Fibroblast of the aortic adventitia (primary cell): ENCODE measurements at regions not wholly inside any gene's neighbourhood (a gene's known extent, or its start where the extent isn't known, plus 50 kb on each side); places are given as distances from the start of the nearest gene placed in this dataset.

Experiments
- DNase-seq: peaks from one replicate; pipeline ENCODE4 v3.0.0-alpha.2; 2010; ENCODE audit warnings: low read depth
- H3K4me3 ChIP-seq: 2 replicates; pipeline ENCODE4 v1.5.1; 2011; ENCODE audit warnings: low read depth, mild to moderate bottlenecking, control low read depth, low read length, moderate library complexity
- TF ChIP-seq, protein P1 (sequence below): IDR thresholded peaks from 2 replicates; pipeline ENCODE4 v1.5.1; 2011; ENCODE audit warnings: mild to moderate bottlenecking, low read length, control low read depth, inconsistent platforms; ENCODE audit not compliant: insufficient read depth

DNA sequence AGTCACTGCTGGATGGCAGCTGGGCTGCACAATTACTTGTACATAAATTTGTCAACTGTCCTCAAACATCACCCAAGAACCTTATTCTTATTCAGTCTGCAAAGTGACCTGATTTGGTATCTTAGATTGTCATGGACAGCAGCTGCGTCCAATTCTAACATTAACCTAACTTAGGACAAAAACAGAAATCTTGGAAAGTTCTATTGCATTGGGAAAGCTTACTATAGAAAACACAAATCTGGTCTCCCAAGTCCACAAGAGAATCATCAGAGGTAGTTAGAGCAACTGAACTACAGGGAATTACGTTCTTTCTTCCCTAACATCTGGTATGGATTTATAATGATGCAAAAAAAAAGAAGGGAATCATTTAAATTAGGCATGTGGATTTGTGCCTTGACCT lies 283.9 kb downstream of the NR2F1-AS1 start:
- H3K4me3 ChIP-seq = no peak overlapping the region
- DNase-seq = no peak
- TF ChIP-seq, protein P1, sequence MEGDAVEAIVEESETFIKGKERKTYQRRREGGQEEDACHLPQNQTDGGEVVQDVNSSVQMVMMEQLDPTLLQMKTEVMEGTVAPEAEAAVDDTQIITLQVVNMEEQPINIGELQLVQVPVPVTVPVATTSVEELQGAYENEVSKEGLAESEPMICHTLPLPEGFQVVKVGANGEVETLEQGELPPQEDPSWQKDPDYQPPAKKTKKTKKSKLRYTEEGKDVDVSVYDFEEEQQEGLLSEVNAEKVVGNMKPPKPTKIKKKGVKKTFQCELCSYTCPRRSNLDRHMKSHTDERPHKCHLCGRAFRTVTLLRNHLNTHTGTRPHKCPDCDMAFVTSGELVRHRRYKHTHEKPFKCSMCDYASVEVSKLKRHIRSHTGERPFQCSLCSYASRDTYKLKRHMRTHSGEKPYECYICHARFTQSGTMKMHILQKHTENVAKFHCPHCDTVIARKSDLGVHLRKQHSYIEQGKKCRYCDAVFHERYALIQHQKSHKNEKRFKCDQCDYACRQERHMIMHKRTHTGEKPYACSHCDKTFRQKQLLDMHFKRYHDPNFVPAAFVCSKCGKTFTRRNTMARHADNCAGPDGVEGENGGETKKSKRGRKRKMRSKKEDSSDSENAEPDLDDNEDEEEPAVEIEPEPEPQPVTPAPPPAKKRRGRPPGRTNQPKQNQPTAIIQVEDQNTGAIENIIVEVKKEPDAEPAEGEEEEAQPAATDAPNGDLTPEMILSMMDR = no peak

- H3K4me3 ChIP-seq = no peak overlapping the region
- no peak for DNase-seq
- TF ChIP-seq, protein P1 = no peak
These were observed 284.7 kb downstream of the NR2F1-AS1 start for GRCh38 chr5:93296338-93296737.

- H3K4me3 ChIP-seq = no peak overlapping the region
- TF ChIP-seq, protein P1 = no peak
- no peak for DNase-seq
These were observed 286.0 kb downstream of the NR2F1-AS1 start for GRCh38 chr5:93294996-93295395.

DNA sequence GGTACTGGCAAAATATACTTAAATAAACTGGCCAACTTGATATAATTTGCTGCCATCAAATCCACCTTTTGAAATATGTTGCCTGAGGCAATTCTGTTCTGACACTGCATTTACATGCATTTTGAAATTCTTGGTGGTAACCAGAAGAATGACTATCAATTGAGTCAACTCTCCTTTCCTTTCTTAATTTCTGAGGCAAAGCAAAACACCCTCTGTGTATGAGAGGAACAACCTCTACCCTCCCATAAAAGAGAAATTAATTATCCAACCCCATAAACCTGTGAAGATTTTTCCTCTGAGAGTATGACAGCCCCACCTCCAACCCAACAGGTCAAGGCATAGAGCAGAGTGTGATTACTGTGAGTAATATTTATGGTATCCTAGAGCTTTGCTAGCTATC lies 286.8 kb downstream of the NR2F1-AS1 start:
- DNase-seq = peak; percentile 61
- H3K4me3 ChIP-seq = no peak overlapping the region
- TF ChIP-seq, protein P1 = no peak

DNA sequence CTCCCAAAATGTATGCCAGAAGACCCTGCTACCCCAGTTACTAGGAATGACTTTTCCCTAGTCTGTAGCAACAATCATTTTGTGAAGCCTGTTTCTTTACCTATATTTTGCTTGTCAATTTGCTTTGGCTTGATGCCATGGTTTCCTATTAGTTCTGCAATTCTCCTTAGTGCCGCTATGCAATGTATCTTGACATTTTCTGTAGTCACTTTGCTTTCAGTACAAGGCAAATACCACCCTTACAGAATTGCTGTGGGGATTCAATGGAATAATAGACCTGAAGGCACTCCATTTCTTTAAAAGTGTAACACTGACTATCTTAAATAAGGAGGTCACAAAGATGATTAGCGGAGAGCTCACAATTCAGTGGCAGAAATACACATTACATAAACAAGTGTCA lies 291.1 kb downstream of the NR2F1-AS1 start:
- no peak overlapping the region for H3K4me3 ChIP-seq
- DNase-seq = no peak
- TF ChIP-seq, protein P1 = no peak

DNA sequence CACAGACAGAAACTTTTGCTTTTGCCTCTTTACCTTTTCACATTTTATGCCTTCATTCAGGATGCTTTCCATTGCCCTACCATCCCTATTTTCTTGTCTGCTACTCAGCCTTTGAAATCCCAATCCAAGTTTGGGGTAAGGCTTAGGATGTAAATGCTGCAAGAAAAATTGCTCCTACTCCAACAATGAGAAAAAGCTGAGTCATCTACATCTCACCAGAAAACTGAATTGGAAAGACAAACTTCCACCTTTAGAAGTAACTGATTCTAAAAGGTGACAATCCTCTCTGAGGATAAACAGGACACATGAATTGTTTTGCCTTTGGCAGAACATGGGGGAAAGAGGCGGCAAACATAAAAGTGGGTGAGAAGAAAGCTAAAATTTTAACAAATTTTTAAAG lies 295.6 kb downstream of the NR2F1-AS1 start:
- DNase-seq = peak; percentile 37
- TF ChIP-seq, protein P1 = no peak
- H3K4me3 ChIP-seq = no peak overlapping the region

- no peak overlapping the region for H3K4me3 ChIP-seq
- TF ChIP-seq, protein P1 = no peak
- DNase-seq = no peak
These were observed 298.8 kb downstream of the NR2F1-AS1 start for GRCh38 chr5:93281980-93282772.
